GM21786 (cell line): ENCODE measurements at regions not wholly inside any gene's neighbourhood (a gene's known extent, or its start where the extent isn't known, plus 50 kb on each side); places are given as distances from the start of the nearest gene placed in this dataset.
"Not testable (repeated sequence)": the region's sequence is repeated elsewhere in the genome, so short reads cannot be mapped to it uniquely, and the experiment has no call there.

Experiments
- ATAC-seq: cut with Tn5 transposase; IDR thresholded peaks from one replicate; pipeline ENCODE4 v1.9.1; 2021; ENCODE audit not compliant: unreplicated experiment

DNA sequence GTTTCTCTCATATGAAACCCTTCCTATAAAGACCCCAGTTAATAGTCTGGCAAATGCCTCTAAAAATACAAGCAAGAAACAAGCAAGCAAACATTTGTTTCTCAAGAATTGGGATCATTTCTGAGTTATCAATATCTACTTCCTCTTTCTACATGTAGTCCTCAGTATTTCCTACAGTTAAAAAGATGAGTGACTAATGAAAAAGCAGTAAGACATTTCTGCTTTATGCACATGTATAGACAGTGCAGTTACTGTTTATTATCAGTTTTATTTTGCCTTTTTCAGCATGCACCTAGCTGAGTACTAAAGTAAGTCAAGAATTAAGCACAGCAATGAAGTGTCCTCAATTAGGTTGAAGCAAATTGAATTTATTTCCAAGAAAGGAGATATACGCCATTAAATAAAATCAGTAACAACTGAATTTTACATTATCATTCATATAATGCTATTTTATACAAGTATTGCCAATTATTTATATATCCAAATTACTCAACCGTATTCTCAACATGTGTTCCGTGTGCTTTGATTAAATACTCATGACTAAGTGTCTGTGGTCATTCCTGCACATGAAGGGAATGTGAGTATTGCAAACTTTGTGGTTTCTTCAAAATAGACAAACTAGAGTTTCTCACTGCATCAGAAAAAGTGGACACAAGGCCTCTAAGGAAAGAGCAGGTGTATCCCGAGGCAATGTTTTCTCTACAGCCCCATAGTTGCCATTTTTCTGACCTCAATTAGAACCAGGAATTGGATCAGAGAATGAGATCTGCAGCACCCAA, 159.3 kb upstream of the MARCKS start:
- no peak for ATAC-seq

DNA sequence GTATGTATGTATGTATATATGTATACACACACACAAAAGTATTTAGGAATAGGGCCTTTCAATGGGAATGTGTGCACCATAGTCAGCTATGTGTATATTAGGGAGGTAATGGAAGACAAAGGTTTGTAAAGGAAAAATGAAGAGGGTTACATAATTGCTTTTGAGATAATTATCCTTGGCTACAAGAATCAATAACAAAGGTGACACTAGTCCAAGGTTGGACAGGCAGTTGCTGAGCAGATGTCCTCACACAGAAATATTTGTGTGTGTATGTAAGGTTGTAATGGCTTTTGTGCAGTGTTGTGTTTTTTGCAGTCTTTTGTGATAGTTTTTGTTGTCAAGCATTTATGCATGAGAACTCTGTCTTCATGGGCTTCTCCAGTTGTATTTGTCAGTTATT, 157.9 kb upstream of the MARCKS start:
- ATAC-seq: no peak

DNA sequence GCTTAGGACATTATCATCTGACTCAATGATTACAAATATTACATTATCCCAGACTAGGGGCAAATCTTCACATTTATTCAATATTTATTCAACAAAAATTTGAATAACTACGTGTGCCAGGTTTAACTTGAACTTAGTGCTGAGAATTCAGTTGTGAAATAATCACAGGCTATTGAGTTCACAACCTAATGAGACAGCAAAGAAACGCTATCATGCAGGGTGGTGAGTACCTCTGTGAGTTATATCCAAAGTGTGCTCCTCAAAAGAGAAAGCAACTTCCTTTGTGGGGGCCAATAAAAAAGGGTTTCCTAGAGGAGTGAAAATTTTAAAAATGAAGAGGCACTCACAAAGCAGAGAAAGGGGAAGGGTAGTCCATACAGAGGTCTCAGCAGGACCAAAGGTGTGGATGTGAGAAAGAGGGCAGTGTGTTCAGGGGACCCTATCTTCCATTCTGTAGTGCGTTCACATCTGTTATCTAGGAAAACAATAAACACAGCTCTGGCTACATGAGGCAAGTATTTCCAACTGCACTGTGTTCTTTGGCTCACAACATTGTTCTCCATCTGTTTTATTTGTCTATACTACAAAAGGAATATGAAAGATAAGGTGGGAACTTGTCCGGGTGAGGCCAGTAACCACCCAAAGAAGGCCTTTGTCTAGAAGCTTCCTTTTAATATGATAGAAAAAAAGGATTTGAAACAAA, 155.4 kb upstream of the MARCKS start:
- ATAC-seq: no peak

DNA sequence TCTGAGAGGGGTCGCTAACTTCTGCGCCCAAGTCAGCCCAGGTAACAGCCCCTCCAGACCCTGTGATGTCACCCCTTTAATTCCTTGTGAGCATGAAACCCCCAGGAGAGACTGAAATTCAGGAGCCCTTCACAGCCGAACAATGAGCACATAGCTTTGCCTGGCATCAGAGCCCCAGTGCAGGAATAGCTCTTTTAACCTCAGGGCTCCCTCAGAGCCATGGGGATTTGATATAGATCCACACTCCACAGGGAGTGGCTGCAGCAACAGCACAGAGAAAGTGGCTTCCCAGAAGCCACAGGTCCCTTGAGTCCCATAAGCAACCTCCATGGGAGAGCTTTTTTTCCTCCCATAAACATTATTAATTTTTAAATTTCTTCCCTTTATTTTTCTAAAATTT, 150.0 kb upstream of the MARCKS start:
- ATAC-seq: no peak

- ATAC-seq: no peak
Observed at GRCh38 chr6:113709936-113710509, 147.1 kb upstream of the MARCKS start.

DNA sequence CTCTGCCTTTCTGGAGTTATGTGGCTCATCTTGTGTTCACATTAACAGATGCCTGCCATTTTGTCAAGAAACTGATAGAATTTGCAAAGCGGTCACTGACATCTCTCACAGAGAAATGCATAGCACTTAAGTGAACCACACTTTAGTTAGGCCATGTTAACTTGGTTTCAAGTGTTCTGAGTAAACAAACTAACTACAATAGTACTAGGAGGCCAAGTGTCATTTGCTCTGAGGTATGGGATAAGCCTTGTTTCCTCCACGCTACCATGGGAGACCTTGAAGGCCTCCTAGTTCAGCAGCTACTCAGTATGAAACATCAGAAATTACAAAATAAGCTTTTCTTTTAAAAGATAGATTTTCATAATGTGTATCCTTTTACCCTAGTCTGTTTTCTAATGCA, 143.5 kb upstream of the MARCKS start:
- ATAC-seq: no peak

- ATAC-seq: no peak
Observed at GRCh38 chr6:113718588-113718987, 138.6 kb upstream of the MARCKS start.

DNA sequence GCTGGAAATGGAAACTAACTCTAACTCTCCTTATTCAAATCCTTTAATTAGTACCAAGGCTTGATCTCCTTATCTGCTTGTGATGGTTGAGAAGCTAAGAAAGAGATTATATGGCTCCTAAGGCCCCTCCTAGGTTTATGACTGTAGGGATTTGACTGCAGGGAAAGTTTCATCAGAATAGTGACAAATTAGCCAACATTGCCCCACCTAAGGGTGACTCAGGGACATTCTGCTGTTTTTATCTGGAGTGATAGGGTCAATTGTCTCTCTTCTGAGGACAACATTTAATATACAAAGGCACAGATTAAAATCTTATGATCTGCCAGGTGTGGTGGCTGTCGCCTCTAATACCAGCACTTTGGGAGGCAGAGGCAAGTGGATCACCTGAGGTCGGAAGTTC, 138.1 kb upstream of the MARCKS start:
- ATAC-seq: no peak

GRCh38 chr6:113719545-113719944, 137.6 kb upstream of the MARCKS start:
- no peak for ATAC-seq

DNA sequence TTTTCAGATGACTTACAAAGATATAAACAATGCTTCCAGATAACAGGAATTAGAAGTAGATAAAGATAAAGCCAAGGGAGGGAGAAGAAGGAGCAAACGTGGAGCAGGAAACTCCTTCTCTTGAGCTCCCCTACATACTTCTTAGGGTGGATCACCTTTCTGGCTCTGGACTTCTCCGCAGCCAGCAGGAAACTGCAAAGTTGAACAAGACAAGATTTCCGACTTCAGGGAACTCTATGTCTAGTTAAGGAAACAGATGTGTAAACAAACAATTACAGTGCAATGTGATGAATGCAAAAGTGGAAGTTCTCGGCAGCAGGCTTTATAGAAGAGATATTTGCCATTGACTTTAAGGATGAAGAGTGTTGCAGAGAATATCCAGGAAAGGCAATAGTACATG, 134.0 kb upstream of the MARCKS start:
- no peak for ATAC-seq

- ATAC-seq: not testable (repeated sequence)
Observed at GRCh38 chr6:113724927-113725326, 132.2 kb upstream of the MARCKS start.

DNA sequence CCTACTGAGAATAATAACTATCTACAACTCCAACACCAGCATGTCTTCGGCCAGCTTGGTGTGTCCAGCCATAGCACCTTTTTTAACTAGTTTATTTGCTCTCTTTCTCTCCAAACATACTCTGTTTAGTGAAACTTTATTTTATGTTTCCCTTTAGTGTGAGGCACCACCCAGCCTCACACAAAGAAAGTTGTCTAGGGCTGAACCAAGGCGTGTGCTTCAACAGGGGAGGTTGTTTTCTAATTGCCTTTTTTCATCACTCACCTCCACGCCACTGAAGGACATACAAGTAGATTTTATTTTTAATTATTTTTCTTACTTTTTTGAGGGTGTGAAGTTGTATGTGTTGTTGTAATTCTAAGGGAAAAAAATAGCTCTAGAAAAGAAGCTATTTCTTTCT, 125.6 kb upstream of the MARCKS start:
- no peak for ATAC-seq

DNA sequence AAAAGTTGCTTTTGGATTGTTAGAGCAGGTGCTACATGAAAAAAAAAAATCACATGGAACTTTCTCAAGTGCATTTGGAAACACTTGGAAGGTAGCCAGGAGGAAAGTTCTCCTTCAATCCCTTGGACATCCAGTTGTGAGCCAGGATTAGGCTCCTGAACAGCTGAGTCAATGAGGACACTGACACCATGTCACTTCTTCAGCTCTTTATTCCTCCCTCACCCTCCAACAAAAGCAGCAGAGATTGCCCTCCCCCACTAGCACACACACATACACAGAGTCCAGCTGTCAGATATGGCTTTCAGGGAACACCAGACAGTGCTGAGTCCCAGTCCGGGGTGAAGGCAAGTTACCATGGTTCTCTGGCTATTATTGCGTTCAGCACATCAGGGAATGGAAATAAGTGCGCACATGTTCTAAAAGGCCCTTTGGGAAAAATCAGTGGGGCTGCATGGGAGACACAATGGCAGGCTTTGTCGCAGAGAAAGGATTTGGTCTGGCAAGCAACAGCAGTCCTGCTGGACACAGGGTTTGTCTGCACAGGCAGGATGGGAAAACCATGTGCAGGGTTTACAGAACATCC, 124.7 kb upstream of the MARCKS start:
- no peak for ATAC-seq

- ATAC-seq: no peak
Observed at GRCh38 chr6:113733381-113733780, 123.8 kb upstream of the MARCKS start.

DNA sequence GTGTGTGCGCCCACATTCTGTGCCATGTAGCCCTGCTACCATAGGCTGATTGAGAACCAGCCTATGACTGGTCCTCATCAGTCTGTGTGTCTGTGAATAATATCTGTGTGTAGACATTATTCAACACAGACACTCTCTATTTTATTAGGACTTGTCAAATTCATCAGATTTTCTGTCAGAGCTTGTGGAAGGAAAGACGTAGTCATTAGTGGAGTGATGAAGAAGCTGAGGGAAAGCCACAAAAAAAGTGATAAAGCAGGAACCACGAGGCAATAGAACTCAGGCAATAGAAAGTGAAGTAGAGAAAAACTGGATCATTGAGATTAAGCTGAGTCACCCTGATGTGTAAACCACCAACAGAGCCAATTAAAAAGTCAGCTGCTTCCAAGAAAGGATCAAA, 122.2 kb upstream of the MARCKS start:
- ATAC-seq: no peak

DNA sequence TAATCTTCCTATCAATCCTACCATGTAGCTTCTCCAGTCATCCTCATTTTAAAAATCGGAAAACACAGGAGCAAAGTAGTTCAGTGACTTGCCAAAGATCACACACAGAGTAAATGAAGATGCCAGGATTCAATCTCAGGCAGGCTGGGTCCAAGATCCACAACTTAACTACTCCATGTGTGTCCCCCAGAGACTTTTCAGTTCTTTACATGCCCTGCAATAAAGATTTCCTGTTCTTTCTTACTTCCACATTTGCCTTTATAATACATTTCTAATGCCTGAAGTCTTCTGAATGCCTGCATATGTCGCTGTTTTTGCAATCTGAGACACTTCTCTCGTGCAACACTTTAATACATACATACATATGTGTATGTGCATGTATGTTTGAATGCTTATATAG, 121.7 kb upstream of the MARCKS start:
- ATAC-seq: no peak

DNA sequence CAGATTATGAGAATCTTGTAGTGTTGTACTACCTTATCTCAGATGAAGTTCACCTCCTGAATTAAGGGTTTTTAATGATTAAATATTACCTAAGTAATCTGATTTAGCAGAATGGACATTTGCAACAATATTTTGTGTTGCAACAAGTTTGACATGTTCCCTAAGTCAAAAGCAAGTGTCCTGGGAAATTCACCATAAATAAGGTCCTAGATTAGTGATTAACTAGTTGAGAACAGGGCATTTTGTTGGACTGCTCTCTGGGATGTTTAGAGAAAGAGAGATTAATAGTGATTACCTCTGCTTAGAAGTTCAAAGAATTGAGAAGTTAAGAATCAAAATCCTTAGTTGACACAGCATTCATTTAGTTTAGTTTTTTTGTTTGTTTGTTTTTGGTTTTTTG, 120.2 kb upstream of the MARCKS start:
- no peak for ATAC-seq

GRCh38 chr6:113739041-113739655, 118.0 kb upstream of the MARCKS start:
- no peak for ATAC-seq

DNA sequence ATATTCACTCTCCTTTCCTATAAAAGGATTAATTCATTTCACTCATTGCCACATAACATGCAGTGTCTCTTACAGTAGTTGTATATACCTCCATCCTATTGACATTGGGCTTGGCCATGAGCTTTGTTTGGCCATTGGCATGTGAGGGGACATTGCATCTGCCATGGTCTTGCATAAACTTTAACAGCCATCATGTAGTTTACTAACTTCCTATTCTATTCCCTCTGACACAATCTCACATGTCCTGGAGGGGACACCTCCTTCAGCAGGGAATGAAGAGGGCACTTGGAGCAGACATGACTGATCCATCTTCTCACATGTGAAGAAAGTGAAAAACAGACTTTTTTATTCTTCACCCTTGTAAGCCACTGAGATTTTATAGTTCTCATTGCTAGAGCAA, 115.5 kb upstream of the MARCKS start:
- no peak for ATAC-seq

- ATAC-seq: no peak
Observed at GRCh38 chr6:113742342-113742741, 114.8 kb upstream of the MARCKS start.

DNA sequence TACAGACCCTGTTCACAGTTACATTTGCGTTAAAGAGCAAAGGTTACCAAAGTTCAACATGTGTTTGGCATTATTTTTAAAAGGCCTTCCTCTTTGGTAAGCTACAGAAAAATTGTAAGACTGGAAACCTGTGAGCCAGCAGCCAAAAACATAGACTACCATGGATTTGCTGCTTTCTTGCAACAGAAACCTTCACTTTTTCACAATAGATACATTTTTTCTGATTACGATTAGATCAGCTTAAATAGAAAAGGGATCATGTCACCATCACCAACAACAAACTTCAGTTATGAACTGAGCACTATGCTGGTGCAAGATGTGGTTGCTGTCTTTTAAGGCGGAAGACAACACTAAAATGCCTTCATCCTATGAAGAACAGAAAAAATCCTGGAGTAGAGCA, 112.3 kb upstream of the MARCKS start:
- no peak for ATAC-seq
